Neural cell (in vitro differentiated cells): ENCODE measurements at regions not wholly inside any gene's neighbourhood (a gene's known extent, or its start where the extent isn't known, plus 50 kb on each side); places are given as distances from the start of the nearest gene placed in this dataset.

Source experiments
- H2AFZ ChIP-seq: fragments of 200-600, 300-800 bp; sonication (generic), shearing (Covaris generic); 2 replicates; pipeline ENCODE4 v1.6.0; 2014; ENCODE audit warnings: low read depth, mild to moderate bottlenecking, antibody characterized with exemption, low read length, moderate library complexity
- H3F3A ChIP-seq: fragments of 200-600 bp; shearing (Covaris generic); 2 replicates; pipeline ENCODE4 v1.6.1; 2016; ENCODE audit warnings: mild to moderate bottlenecking, moderate library complexity, mixed read lengths, antibody characterized with exemption, low read length; ENCODE audit not compliant: insufficient read depth, poor library complexity, severe bottlenecking
- H3K27ac ChIP-seq: fragments of 200-600, 300-800 bp; sonication (generic), shearing (Covaris generic); 2 replicates; pipeline ENCODE4 v1.5.1; 2014; ENCODE audit warnings: mild to moderate bottlenecking, low read length, moderate library complexity
- H3K27me3 ChIP-seq: fragments of 300-800, 200-600 bp; sonication (generic), shearing (Covaris generic); 2 replicates; pipeline ENCODE4 v1.6.0; 2014; ENCODE audit warnings: mild to moderate bottlenecking, low read depth, low read length, moderate library complexity; ENCODE audit not compliant: insufficient read depth
- H3K36me3 ChIP-seq: fragments of 300-800, 200-600 bp; sonication (generic), shearing (Covaris generic); 2 replicates; pipeline ENCODE4 v1.5.1; 2014; ENCODE audit warnings: mild to moderate bottlenecking, antibody characterized with exemption, low read length, moderate library complexity; ENCODE audit not compliant: insufficient read depth
- H3K4me2 ChIP-seq: fragments of 300-800, 200-600 bp; sonication (generic), shearing (Covaris generic); 2 replicates; pipeline ENCODE4 v1.6.0; 2014; ENCODE audit warnings: mild to moderate bottlenecking, low read length
- H3K4me3 ChIP-seq: fragments of 300-800, 200-600 bp; sonication (generic), shearing (Covaris generic); 2 replicates; pipeline ENCODE4 v1.5.1; 2014; ENCODE audit warnings: mild to moderate bottlenecking, low read length, moderate library complexity
- H3K79me2 ChIP-seq: fragments of 200-600 bp; shearing (Covaris generic); replicated peaks from 2 replicates; pipeline ENCODE4 v1.6.0; 2014; ENCODE audit warnings: mild to moderate bottlenecking, low read length, moderate library complexity; ENCODE audit not compliant: insufficient read depth
- H3K9ac ChIP-seq: fragments of 300-800, 200-600 bp; sonication (generic), shearing (Covaris generic); 2 replicates; pipeline ENCODE4 v1.6.1; 2016; ENCODE audit warnings: mild to moderate bottlenecking, low read length, mixed read lengths
- H3K9me2 ChIP-seq: fragments of 200-600 bp; shearing (Covaris generic); 2 replicates; pipeline ENCODE4 v1.6.1; 2016; ENCODE audit warnings: mild to moderate bottlenecking, low read length, mixed read lengths; ENCODE audit not compliant: insufficient read depth
- H3K9me3 ChIP-seq: fragments of 200-600, 300-800 bp; sonication (generic), shearing (Covaris generic); 2 replicates; pipeline ENCODE4 v1.6.1; 2016; ENCODE audit warnings: mild to moderate bottlenecking, mixed run types, low read length, moderate library complexity, mixed read lengths
- H4K20me1 ChIP-seq: fragments of 200-600 bp; shearing (Covaris generic); 2 replicates; pipeline ENCODE4 v1.6.1; 2016; ENCODE audit warnings: mild to moderate bottlenecking, mixed run types; ENCODE audit not compliant: insufficient read depth
- CTCF ChIP-seq: fragments of 450-650 bp; IDR thresholded peaks from 2 replicates; pipeline ENCODE4 v1.5.1; 2014; ENCODE audit warnings: antibody characterized with exemption, mild to moderate bottlenecking, moderate library complexity; ENCODE audit not compliant: poor library complexity, severe bottlenecking
- EP300 ChIP-seq: fragments of 450-650 bp; conservative IDR thresholded peaks from 2 replicates; pipeline ENCODE4 v1.6.1; 2014; ENCODE audit warnings: antibody characterized with exemption, mild to moderate bottlenecking, moderate library complexity; ENCODE audit not compliant: poor library complexity, severe bottlenecking
- EZH2 ChIP-seq: fragments of 200-600, 300-800 bp; shearing (Covaris generic), sonication (generic); IDR thresholded peaks from 2 replicates; pipeline ENCODE4 v1.6.1; 2014; ENCODE audit warnings: antibody characterized with exemption, low read length, borderline replicate concordance, mild to moderate bottlenecking; ENCODE audit not compliant: insufficient read depth, poor library complexity, severe bottlenecking
- MXI1 ChIP-seq: fragments of 450-650 bp; conservative IDR thresholded peaks from 2 replicates; pipeline ENCODE4 v1.6.1; 2014; ENCODE audit warnings: antibody characterized with exemption, mild to moderate bottlenecking; ENCODE audit not compliant: poor library complexity, severe bottlenecking
- POLR2AphosphoS5 ChIP-seq: IDR thresholded peaks from 2 replicates; pipeline ENCODE4 v1.6.1; 2012
- RAD21 ChIP-seq: fragments of 450-650 bp; conservative IDR thresholded peaks from 2 replicates; pipeline ENCODE4 v1.6.1; 2014; ENCODE audit warnings: antibody characterized with exemption, mild to moderate bottlenecking, moderate library complexity
- REST ChIP-seq: IDR thresholded peaks from 2 replicates; pipeline ENCODE4 v1.6.1; 2012; ENCODE audit warnings: borderline replicate concordance
- SMC3 ChIP-seq: fragments of 450-650 bp; conservative IDR thresholded peaks from 2 replicates; pipeline ENCODE4 v1.6.1; 2014; ENCODE audit warnings: antibody characterized with exemption, mild to moderate bottlenecking, moderate library complexity; ENCODE audit not compliant: poor library complexity
- TAF1 ChIP-seq: IDR thresholded peaks from 2 replicates; pipeline ENCODE4 v1.6.1; 2012; ENCODE audit warnings: low read depth

DNA sequence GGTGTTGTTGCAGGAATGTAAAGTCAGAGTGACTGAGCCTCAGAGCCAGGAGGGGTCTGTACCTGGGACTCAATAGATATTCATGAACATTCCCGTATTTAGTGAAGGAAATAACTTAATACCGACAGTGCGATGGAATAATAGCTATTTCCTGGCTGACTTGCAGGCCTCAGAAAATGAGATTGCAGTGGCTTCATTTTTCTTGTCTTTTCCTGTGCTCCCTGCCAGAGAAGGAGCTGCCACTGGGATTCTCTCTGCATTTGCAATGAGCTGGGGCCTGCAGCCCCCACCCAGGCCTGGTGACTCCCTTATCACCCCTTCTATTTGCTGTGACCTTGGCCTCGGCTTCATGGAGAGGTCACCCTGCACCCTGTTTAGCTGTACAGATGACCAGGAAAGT is 173.4 kb downstream of the MIAT start:
- TF ChIP-seq POLR2AphosphoS5 = no peak
- no peak for TF ChIP-seq CTCF
- TF ChIP-seq RAD21 = no peak
- no peak for TF ChIP-seq REST
- no peak for TF ChIP-seq TAF1
- TF ChIP-seq EZH2 = no peak
- TF ChIP-seq MXI1 = no peak
- TF ChIP-seq EP300 = no peak
- Histone ChIP-seq H3K4me2 (no peak overlapping the region), H3K27ac (peak overlapping the region; percentile 75), H2AFZ (no peak overlapping the region), H3K9me2 (no peaks in the 10 kb centered on the region), H3K9ac (peak overlapping the region; percentile 54), H3K27me3 (no peaks in the 10 kb centered on the region), H3F3A (no peaks in the 10 kb centered on the region), H4K20me1 (no peaks in the 10 kb centered on the region), H3K4me3 (no peak overlapping the region), H3K36me3 (no peaks in the 10 kb centered on the region), H3K9me3 (no peaks in the 10 kb centered on the region), H3K79me2 (no peaks in the 10 kb centered on the region)

GRCh38 chr22:26835023-26835422 is 177.6 kb downstream of the MIAT start:
- no peaks in the 10 kb centered on the region for H3F3A ChIP-seq

More at GRCh38 chr22:26835023-26835422, 177.6 kb downstream of the MIAT start:
- H3K4me3 ChIP-seq = no peak overlapping the region
- H3K27ac ChIP-seq = no peak overlapping the region
- no peak overlapping the region for H3K9ac ChIP-seq
- H2AFZ ChIP-seq = no peak overlapping the region
- no peaks in the 10 kb centered on the region for H3K9me3 ChIP-seq
- H3K27me3 ChIP-seq = no peaks in the 10 kb centered on the region
- no peaks in the 10 kb centered on the region for H3K79me2 ChIP-seq
- H3K4me2 ChIP-seq = no peak overlapping the region
- TF ChIP-seq CTCF (no peak), RAD21 (no peak), EZH2 (no peak), REST (no peak), MXI1 (no peak), EP300 (no peak), TAF1 (no peak), SMC3 (no peak), POLR2AphosphoS5 (no peak)
- no peaks in the 10 kb centered on the region for H3K9me2 ChIP-seq
- H3K36me3 ChIP-seq = no peaks in the 10 kb centered on the region
- no peaks in the 10 kb centered on the region for H4K20me1 ChIP-seq
